Testis (tissue), 2 donors: ENCODE measurements at regions not wholly inside any gene's neighbourhood (a gene's known extent, or its start where the extent isn't known, plus 50 kb on each side); places are given as distances from the start of the nearest gene placed in this dataset.

Source experiments
- DNase-seq: peaks from one replicate; pipeline ENCODE4 v3.0.0-alpha.2; 2019
- H3K27ac ChIP-seq, 2 donors: fragments of 200-600 bp; sonication (generic); one replicate each; pipeline ENCODE4 v1.5.1; 2019
- H3K27me3 ChIP-seq: fragments of 200-600 bp; sonication (generic); one replicate; pipeline ENCODE4 v1.5.1; 2019
- H3K36me3 ChIP-seq: fragments of 200-600 bp; sonication (generic); one replicate; pipeline ENCODE4 v1.5.1; 2017; ENCODE audit warnings: low read depth; ENCODE audit errors: missing control alignments
- H3K4me1 ChIP-seq: fragments of 200-600 bp; sonication (generic); one replicate; pipeline ENCODE4 v1.5.1; 2019
- H3K4me3 ChIP-seq, 2 donors: fragments of 200-600 bp; sonication (generic); one replicate each; pipeline ENCODE4 v1.5.1; 2017 to 2019
- H3K9me3 ChIP-seq: fragments of 200-600 bp; sonication (generic); one replicate; pipeline ENCODE4 v1.5.1; 2017
- POLR2A ChIP-seq: fragments of 450-650 bp; IDR thresholded peaks from one replicate; pipeline ENCODE4 v1.6.1; 2017; ENCODE audit warnings: antibody characterized with exemption, mild to moderate bottlenecking, moderate library complexity
- WGBS, 2 donors: methylation state at CpG; one replicate each; pipeline ENCODE4 v1.1.5; 2018; 5-methylcytosine and 5-hydroxymethylcytosine counted together
- intact Hi-C: fragments of 100-400 bp; cut with DNase I; formaldehyde crosslinking; loops from one replicate; pipeline ENCODE4 v1.15.1; 2023; ENCODE audit warnings: low total_unique reads
- TF ChIP-seq, protein P1 (sequence below), 3 experiments: fragments of 450-650 bp in 2 of 3; fragments of 200-600 bp in 1 of 3; sonication (generic) in 1 of 3; IDR thresholded peaks; one replicate each; pipeline ENCODE4 v1.5.1; 2016 to 2019; ENCODE audit warnings: antibody characterized with exemption in 3 of 3, mild to moderate bottlenecking in 2 of 3, moderate library complexity in 1 of 3

DNA sequence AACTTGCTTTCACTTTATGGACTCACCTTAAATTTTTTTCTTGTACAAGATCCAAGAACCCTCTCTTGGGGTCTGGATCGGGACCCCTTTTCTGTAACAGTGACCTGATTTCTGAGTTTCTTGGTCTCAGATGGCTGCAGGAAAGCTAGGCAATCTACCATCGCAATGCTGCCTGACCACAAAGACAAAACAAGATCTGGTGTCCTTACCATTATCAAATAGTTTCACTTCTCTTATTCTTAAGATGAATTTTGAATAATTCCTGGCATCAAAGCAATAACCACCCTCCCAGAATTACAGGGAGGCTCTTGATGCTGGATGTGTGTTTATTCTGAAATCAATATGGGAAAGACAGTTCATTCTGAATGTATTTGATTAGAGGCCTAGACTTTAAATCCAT lies 77.4 kb upstream of the FRMD4A start:
- intact Hi-C loops = no loop called here

GRCh38 chr10:14407567-14407966 lies 76.8 kb upstream of the FRMD4A start:
- Histone ChIP-seq H3K27me3 (no peaks in the 10 kb centered on the region), H3K27ac (no peak overlapping the region), H3K4me1 (no peaks in the 10 kb centered on the region), H3K36me3 (no peaks in the 10 kb centered on the region), H3K4me3 (no peak overlapping the region), H3K9me3 (no peaks in the 10 kb centered on the region)
- TF ChIP-seq, protein P1, sequence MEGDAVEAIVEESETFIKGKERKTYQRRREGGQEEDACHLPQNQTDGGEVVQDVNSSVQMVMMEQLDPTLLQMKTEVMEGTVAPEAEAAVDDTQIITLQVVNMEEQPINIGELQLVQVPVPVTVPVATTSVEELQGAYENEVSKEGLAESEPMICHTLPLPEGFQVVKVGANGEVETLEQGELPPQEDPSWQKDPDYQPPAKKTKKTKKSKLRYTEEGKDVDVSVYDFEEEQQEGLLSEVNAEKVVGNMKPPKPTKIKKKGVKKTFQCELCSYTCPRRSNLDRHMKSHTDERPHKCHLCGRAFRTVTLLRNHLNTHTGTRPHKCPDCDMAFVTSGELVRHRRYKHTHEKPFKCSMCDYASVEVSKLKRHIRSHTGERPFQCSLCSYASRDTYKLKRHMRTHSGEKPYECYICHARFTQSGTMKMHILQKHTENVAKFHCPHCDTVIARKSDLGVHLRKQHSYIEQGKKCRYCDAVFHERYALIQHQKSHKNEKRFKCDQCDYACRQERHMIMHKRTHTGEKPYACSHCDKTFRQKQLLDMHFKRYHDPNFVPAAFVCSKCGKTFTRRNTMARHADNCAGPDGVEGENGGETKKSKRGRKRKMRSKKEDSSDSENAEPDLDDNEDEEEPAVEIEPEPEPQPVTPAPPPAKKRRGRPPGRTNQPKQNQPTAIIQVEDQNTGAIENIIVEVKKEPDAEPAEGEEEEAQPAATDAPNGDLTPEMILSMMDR (IDR thresholded peaks at IDR 0.05) = no peak
- no peak for TF ChIP-seq POLR2A
- WGBS, 2 donors = 92 to 96% methylated on average over 7 of the region's 7 CpGs
- no peak for DNase-seq
- intact Hi-C loops = no loop called here

More for the DNA sequence above, 77.4 kb upstream of the FRMD4A start:
- Histone ChIP-seq H3K4me1 (no peaks in the 10 kb centered on the region), H3K27me3 (no peaks in the 10 kb centered on the region), H3K4me3 (no peak overlapping the region), H3K9me3 (no peaks in the 10 kb centered on the region), H3K27ac (no peak overlapping the region), H3K36me3 (no peaks in the 10 kb centered on the region)
- 86 to 97% methylated on average over 2 of the region's 2 CpGs for WGBS, 2 donors
- no peak for DNase-seq
- TF ChIP-seq, protein P1 (IDR thresholded peaks at IDR 0.05) = no peak
- TF ChIP-seq POLR2A = no peak

DNA sequence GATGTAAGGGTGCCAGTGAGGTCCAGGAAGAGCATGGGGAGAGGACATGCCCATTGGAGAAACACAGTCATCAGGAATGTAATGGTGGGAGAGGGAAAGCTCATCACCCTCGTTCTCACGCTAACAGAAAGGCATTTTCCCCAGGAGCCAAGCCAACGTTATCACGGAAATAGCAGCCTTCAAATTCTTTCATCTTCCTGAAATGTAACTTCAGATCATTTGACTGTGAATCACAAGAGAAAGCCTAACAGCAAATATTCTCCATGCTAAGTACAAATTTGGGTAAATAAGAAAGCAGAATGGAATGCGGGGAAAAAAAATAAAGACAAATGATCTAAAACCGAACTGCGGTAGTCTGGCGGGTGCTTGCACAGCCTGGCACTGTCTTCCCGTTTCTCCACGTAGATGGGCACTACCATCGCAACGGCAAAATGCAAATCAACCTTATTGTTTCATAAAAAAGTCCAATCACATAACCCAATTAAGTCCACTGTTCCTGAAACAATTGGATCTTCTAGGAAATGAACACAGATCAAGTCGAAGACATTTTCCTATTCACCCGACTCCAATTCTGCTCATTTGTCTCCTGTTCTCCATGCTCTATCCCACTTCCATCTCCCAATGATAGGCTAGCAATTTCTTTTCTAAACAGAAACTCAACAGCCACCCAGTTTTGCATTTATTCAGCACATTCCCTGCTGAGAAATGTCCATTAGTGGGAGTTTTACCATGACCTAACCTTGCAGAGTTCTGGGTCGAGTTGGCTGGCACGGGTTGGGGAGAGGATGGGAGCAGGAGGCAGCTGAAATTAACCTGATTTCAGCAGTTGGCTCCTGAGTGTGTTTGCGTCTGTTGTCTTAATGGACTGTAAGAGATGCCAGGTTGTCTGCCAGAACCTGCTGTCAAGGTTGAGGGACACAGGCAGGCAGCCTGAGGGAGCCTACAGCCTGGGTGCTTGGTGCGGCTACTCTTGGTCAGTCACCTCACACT lies 74.6 kb upstream of the FRMD4A start:
- H3K27me3 ChIP-seq = no peaks in the 10 kb centered on the region
- no peak overlapping the region for H3K4me3 ChIP-seq
- no peaks in the 10 kb centered on the region for H3K4me1 ChIP-seq
- no peaks in the 10 kb centered on the region for H3K36me3 ChIP-seq
- TF ChIP-seq, protein P1 (IDR thresholded peaks at IDR 0.05) = no peak
- TF ChIP-seq POLR2A = no peak
- no peaks in the 10 kb centered on the region for H3K9me3 ChIP-seq
- DNase-seq = no peak
- intact Hi-C loops = no loop called here
- H3K27ac ChIP-seq = no peak overlapping the region
- WGBS, 2 donors = 74% methylated on average over 18 of the region's 18 CpGs

- DNase-seq = no peak
- Histone ChIP-seq H3K27ac (no peak overlapping the region), H3K4me1 (no peaks in the 10 kb centered on the region), H3K9me3 (no peaks in the 10 kb centered on the region), H3K27me3 (no peaks in the 10 kb centered on the region), H3K36me3 (no peaks in the 10 kb centered on the region), H3K4me3 (no peak overlapping the region)
- WGBS, 2 donors = 75 to 79% methylated on average over 8 of the region's 8 CpGs
- intact Hi-C loops = no loop called here
- TF ChIP-seq, protein P1 (IDR thresholded peaks at IDR 0.05) = no peak
- TF ChIP-seq POLR2A = no peak
These were observed 73.3 kb upstream of the FRMD4A start for GRCh38 chr10:14403881-14404623.
